NCI-H2171 (cell line): ENCODE measurements at regions not wholly inside any gene's neighbourhood (a gene's known extent, or its start where the extent isn't known, plus 50 kb on each side); places are given as distances from the start of the nearest gene placed in this dataset.

Experiments
- DNase-seq: peaks from one replicate; lab custom pipeline; 2025; lab: John Stamatoyannopoulos, UW

- no peak for DNase-seq
Observed at GRCh38 chr21:38887062-38887686, 81.4 kb downstream of the ETS2 start.

GRCh38 chr21:38885909-38886308, 80.2 kb downstream of the ETS2 start:
- no peak for DNase-seq

GRCh38 chr21:38884440-38884839, 78.7 kb downstream of the ETS2 start:
- no peak for DNase-seq

DNA sequence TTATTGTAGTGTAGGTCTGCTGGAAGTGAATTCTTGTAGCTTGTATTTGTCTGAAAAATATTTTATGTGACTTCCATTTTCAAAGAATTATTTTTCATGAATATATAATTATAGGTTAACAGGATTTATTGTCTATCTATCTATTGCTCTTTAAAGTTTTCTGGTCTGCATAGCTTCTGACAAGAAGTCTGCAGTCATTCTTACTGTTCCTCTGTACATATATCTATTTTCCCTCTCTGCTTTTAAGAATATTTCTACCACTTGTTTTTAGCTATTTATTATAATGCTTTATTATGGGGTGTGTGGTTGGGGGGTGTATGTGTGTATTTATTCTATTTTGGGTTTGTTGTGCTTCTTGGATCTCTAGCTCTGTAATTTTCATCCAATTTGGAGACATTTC, 77.4 kb downstream of the ETS2 start:
- DNase-seq, result no peak

DNA sequence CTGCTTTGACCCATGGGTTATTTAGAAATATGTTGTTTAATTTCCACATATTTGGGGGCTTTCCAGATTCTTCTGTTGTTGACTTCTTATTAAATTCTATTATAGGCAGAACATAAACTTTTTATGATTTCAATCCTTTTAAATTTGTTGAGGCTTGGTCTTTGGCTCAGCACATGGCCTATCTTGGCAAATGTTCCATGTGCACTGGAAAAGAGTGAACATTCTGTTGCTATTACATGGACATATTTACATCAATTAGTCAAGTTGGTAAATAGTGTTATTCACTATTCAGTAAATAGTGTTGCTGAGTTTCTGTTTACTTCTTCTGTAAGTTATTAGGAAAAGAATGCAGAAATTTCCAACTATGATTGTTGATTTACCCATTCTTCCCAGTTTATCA, 75.4 kb downstream of the ETS2 start:
- DNase-seq, result no peak

- no peak for DNase-seq
Observed at GRCh38 chr21:38880577-38880966, 74.8 kb downstream of the ETS2 start.

DNA sequence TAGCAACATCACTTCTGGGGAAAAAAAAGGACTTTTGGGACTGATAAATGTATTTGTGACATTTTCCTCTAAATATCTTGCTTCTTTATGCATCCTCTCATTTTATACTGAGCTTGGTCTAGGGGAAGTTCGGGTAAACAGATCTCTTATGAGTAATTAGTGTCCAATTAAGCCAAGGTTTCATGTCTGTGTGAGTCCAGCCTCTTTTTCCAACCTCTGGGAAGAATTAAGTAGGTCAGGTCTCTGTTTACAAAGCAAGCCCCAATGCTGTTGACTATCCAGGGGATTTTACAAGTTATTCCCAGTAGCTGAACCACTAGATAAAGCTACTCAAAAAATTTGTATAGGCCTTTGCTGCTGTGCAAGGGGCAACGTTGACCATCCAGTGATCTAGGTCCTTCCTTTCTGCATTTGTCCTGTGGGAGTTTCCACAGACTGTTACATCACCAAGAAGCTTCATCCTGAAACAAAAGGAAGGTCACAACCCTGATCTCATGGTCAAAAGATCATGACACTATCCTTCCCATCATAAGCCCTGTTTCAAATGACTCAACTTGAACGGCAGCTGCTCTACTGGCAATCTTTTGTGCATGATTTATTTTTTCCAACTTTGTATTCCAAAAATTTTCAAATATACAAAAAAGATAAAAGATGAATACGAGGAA, 74.3 kb downstream of the ETS2 start:
- no peak for DNase-seq

GRCh38 chr21:38878379-38879179, 72.8 kb downstream of the ETS2 start:
- DNase-seq, result no peak

DNA sequence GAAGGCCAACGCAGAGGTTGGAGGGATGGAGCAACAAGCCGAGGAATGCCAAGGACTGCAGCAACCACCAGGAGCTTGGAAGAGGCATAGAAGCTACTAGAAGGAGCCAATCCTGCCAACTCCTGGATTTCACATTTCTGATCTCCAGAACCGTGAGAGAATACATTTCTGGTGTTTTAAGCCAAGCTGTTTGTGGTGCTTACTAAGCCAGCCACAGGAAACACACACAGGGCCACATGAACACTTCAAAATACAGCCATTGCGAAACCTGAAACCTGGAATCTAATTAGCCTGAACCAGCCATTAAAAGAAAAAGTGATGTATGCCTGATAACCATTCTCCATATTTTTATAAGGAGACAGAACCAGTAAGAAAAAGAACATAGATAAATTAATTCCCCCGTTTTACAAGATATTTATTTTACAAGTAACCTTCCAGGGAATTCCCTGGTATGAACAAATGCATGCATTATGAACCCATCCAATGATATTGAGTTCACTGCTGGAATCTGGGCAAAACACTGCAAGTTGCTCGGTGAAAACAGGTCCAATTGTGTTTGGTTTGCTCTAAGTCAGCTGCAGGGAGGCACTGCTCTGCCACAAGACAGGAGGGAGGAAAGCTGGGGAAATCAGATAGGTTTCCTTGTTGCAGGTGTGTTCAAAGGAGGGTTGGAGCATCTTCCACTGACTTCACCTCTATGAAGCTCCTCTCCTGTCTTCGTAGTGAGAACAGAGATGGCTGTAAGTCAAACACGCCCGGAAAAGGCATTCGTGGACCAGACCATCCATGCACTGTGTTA, 70.2 kb downstream of the ETS2 start:
- DNase-seq, result no peak
